HG02610 (cell line): ENCODE measurements at regions not wholly inside any gene's neighbourhood (a gene's known extent, or its start where the extent isn't known, plus 50 kb on each side); places are given as distances from the start of the nearest gene placed in this dataset.
"Not testable (repeated sequence)": the region's sequence is repeated elsewhere in the genome, so short reads cannot be mapped to it uniquely, and the experiment has no call there.

Experiments used
- ATAC-seq: cut with Tn5 transposase; IDR thresholded peaks from one replicate; pipeline ENCODE4 v1.9.1; 2021; ENCODE audit warnings: mild to moderate bottlenecking, moderate library complexity; ENCODE audit not compliant: unreplicated experiment

- no peak for ATAC-seq
These were observed 96.1 kb downstream of the DRD1 start for GRCh38 chr5:175347931-175348330.

- no peak for ATAC-seq
These were observed 97.0 kb downstream of the DRD1 start for GRCh38 chr5:175347027-175347426.

- no peak for ATAC-seq
These were observed 99.4 kb downstream of the DRD1 start for GRCh38 chr5:175344331-175345195.

- ATAC-seq, result no peak
These were observed 100.7 kb downstream of the DRD1 start for GRCh38 chr5:175343308-175343707.

- no peak for ATAC-seq
These were observed 103.8 kb downstream of the DRD1 start for GRCh38 chr5:175340180-175340579.

GRCh38 chr5:175337680-175338079 lies 106.3 kb downstream of the DRD1 start:
- no peak for ATAC-seq

GRCh38 chr5:175336781-175337180 lies 107.2 kb downstream of the DRD1 start:
- no peak for ATAC-seq

GRCh38 chr5:175335691-175336090 lies 108.3 kb downstream of the DRD1 start:
- no peak for ATAC-seq

GRCh38 chr5:175331173-175332036 lies 112.6 kb downstream of the DRD1 start:
- ATAC-seq, result not testable (repeated sequence)

- no peak for ATAC-seq
These were observed 114.0 kb downstream of the DRD1 start for GRCh38 chr5:175329976-175330375.

- ATAC-seq, result no peak
These were observed 115.3 kb downstream of the DRD1 start for GRCh38 chr5:175328687-175329086.

GRCh38 chr5:175328176-175328575 lies 115.8 kb downstream of the DRD1 start:
- ATAC-seq, result no peak

GRCh38 chr5:175325681-175326080 lies 118.3 kb downstream of the DRD1 start:
- no peak for ATAC-seq

- ATAC-seq, result no peak
These were observed 122.0 kb downstream of the DRD1 start for GRCh38 chr5:175321927-175322532.

GRCh38 chr5:175319199-175319598 lies 124.8 kb downstream of the DRD1 start:
- no peak for ATAC-seq

GRCh38 chr5:175317872-175318271 lies 126.1 kb downstream of the DRD1 start:
- ATAC-seq, result no peak

- ATAC-seq, result no peak
These were observed 134.7 kb downstream of the DRD1 start for GRCh38 chr5:175309218-175309810.

GRCh38 chr5:175308701-175309100 lies 135.3 kb downstream of the DRD1 start:
- ATAC-seq, result no peak

GRCh38 chr5:175306381-175306780 lies 137.6 kb downstream of the DRD1 start:
- no peak for ATAC-seq

GRCh38 chr5:175305251-175305650 lies 138.7 kb downstream of the DRD1 start:
- ATAC-seq, result no peak

- ATAC-seq, result no peak
These were observed 153.6 kb downstream of the DRD1 start for GRCh38 chr5:175290379-175290778.
